ENCODE measurements at regions not wholly inside any gene's neighbourhood (a gene's known extent, or its start where the extent isn't known, plus 50 kb on each side); places are given as distances from the start of the nearest gene placed in this dataset.

DNA sequence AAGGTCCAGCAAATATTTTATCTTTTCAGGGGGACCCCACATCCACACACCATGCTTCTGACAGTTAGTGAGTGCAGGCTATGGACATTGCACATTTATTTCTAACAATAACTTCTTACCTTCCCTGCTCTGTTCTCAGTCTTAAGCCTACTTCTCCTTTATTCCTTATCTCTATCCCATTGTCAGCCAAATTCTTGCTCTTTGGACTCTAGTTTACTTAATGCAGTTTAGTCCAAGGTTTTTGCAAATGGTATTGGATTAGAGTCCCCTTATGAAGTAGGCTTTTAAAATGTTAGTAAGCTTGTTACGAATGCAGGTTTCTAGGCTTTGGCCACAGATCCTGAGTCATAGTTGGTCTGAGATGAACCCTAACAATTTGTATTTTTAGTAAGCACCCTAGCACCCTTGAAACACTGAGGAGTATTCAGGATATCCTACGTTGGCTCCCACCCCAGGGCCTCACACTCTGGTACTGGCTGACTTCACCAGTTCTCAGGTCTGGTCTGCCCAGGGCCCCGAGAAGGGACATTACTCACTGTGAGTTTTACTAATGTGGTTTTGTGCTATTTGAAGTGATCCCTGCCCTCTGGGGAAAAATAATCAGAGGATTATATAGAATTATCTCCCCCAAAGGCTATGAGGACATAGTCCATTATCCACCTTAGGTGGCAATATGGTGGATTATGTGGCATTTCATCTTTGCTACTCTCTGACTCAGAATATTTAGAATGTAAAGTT, 239.5 kb downstream of the TGFB2 start:
- DNase-seq = no peak

DNA sequence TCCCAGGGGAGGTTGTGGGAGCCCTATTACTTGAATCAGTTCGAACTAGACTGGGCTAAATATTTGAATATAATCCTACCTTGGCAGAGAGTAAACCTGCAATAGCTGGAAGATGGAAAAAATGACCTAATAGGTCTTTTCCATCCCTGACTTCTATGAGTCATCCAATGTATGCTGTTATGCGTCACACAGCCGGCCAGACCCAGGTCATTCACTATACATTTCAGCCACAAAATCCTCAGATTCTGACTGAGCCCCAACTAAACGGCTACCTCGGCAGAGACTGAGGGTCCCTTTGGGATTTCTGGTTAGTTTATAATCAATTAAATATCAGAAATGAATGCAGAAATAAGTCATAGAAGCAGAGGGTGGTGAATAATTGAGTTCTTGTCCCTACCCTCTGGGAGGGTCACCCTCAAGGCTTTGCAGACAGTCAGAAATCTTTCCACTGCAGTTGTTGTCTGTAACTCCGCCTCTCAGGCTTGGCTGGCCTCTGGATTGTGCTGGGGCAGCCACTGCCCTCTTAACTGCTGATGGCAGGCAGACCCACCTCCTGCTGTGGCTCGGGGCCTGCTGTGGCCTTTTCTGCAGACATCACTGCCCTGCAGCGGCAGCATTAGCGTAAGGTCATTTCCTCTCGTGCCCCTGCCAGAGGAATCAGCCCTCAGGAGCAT, 240.5 kb downstream of the TGFB2 start:
- DNase-seq = no peak

DNA sequence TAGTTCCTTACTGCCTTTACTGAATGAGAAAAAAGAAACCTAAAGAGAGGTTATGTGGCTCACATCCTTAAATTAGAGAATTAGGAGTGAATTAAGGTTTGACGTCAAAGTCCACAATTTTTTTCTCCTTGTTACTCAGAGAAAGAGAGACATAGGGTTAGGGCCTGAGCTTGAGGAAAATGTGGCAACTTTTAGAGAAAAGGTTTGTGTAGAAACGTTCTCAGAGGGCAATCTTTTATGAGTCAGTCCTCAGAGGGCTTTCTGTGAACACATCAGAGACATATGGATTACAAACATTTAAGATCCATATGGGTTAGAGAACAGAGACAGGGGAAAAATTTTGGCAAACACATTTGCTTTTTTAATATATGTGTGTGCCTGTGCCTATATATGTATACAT, 242.8 kb downstream of the TGFB2 start:
- DNase-seq = no peak

DNA sequence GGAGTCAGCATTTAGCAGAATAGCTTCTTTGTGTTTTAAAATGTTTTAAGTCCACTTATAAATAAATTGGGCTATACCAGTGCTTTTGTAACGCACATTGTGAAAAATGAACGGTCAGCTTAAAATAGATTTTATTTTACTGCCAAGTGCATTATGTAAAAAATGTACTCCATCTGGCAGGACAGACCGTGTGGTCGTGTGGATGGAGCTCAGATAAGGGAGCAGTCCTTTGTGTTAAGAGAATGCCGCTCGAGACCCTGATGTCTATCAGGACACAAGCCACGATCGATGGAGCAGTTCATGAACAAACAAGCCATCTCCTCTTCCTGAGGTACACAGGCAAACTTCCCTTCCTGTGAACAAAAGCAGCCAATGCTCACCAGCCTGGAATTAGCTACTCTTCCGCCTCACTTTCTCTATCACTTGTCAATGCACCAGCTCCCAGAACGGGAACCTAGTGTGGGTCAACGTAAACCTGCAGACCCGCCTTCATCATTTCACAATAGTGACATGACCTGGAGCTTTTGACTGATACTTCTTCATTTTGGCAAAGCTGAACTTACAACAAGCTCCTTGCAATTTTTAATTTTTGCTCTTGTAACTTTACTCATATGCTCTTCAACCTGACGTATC, 243.5 kb downstream of the TGFB2 start:
- no peak for DNase-seq

DNA sequence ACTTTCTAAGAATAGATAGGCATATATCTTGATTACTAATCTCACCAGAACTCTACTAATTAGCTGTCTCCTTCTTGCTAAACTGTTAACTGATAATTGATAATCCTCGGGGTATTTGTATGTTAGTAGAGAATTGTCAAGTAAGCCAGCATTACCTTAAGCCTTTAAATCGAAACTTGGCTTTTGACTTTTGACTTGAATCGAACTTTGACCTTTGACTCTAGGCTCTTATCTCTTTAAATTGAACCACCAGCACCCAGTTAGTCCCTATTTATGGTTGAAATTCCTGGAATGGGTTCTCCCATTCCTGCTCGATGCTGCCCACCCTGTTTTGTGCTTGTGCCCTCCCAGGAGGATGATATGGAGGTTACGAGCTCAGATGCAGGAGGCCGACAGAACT, 244.4 kb downstream of the TGFB2 start:
- no peak for DNase-seq

DNA sequence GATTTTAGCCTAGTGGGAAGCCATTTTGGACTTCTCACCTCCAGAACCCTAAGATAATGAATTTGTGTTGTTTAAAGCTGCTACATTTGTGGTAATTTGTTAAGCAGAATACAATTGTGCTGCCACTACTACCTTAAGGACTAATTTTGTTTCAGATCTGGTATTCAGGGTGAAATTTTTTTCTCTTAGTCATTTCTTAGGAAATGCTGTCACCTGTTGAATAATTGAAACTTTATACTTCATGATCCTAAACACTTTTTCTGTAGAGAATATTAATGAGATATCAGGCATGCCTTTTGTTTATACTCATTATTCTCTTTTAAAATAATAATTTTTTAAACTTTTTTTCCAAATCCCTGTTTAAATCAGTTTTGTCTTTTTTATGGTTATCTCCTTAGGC, 246.8 kb downstream of the TGFB2 start:
- no peak for DNase-seq

DNA sequence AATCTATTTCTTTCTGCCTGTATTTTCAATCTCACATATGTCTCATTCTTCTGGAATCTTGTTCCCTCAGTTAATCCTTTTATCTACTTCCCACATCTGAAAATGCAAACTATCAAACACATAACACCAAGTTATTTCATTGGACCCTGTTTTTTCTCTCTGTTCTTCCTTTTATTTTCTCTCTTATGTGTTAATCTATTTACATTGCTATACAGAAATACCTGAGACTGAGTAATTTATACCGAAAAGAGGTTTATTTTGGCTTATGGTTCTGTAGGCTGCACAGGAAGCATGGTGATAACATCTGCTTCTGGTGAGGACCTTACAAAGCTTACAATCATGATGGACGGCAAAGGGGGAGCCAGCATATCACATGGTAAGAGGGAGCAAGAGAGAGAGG, 247.6 kb downstream of the TGFB2 start:
- no peak for DNase-seq

DNA sequence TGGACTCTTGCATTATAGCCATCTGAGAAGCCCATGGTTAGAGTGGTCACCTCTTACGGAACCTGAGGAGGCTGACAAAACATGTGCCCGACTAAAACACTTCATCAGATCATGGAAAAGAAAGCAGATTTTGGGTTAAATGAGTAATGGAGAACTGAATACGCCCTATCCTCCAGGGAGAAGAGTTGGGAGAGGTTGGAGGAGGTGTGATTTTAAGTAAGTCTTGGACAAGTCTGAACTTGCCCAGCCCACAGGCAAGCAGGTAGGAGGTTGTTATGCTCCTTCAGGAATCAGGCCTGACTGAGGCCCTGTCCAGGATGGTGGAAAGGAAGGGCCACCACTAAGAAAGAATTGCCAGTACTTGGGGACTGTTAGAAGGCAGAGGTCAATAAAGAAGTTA, 255.8 kb downstream of the TGFB2 start:
- DNase-seq = no peak

DNA sequence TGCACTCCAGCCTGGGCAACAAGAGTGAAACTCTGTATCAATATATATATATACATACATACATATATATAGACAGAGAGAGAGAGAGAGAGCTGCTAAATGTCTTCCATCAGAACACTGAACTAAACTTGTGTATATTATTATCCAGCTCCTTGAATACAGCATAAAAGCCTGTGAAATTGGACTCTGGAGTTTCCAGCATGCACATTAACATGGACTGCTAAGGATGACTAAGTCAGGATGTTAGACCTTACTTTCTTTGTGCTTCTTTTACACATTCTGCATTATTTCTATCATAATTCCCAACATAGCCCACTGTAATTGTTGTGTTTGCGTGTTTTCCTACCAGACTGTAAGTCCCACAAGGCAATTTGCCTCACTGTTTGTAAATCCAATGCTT, 259.1 kb downstream of the TGFB2 start:
- DNase-seq = no peak

DNA sequence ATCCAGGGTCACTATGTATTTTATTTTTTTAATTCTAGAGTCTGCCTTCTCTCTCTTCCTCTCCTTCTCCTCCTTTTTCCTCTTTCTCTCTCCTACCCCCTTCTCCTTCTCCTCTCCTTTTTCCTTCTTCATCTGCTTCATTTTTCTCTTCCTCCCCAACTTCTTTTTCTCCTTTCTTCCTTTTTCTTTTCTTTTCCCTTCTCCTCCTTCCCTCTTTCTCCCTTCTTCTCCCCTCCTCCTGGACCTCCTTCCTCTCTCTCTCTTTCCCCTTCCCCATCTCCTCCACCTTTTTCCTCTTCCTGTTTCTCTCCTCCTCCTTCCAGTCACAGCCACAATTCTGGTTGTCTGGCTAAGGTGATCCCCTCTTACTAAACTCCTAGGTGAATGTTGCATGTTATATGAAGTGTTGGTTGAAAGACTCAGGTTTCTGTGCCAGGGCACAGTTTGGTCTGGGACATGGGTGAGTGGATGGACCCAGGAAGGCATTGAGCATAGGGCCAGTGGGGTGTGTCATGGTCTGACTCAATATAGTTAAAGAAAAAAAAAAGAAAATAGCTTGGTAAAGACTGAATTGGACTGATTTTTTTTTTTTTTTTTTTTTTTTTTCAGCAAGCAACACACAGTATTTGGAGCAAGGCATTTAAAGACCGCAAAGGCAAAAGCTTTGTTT, 266.9 kb downstream of the TGFB2 start:
- no peak for DNase-seq

DNA sequence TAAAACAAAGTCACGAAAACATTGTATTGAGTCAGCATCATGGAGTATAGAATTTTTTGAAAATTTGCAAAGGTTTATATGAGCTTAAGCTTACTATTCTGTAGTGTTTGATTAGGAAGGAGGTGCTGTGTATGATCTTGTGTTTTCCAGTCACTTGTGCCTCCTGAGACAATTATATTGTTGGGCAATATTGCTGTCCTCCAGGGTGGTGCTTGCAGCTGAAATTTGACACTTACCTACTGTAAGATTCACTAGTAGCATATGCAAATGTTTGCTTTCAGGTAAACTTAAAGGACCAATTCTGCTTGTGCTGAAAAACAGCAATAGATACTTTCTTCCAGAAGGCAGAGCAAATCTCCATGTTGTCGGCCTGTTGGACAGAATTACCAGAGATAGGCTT, 268.0 kb downstream of the TGFB2 start:
- DNase-seq = no peak

DNA sequence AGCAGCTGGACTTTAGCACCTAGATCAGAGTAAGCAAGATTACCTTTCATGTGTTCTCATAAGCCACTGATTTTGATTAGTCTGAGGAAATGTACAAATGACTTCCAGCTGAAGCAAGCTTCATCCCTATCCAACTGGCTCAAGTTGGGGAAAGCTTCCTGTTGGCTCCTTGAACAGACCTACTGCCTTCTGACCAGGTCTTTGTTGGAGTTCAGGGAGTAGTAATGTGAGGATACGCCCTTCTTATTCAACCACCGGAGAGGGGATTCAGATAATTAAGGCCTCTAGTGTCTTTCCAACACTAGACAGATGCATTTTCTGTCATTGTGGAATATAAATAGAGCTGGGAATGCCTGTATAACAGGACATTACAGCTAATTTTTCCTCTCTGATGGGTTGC, 268.9 kb downstream of the TGFB2 start:
- no peak for DNase-seq

DNA sequence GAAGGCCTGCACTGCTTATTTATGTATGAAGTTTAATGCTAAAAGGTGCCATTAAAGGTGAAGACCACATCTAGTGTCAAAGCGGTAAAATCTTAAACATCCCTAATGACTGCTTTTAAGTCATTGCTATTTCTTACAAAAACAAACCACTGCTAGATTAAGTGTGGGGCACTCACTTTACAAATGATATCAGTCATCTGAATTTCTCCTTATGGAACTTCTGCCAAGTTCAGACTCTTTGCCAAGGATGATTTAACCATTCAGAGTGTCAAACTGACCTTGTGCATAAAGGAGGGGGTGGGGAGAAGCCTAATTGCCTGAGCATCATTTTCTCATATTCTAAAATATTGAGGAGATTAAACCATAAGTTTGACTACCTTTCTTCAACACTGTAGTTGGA, 271.5 kb downstream of the TGFB2 start:
- DNase-seq = no peak

DNA sequence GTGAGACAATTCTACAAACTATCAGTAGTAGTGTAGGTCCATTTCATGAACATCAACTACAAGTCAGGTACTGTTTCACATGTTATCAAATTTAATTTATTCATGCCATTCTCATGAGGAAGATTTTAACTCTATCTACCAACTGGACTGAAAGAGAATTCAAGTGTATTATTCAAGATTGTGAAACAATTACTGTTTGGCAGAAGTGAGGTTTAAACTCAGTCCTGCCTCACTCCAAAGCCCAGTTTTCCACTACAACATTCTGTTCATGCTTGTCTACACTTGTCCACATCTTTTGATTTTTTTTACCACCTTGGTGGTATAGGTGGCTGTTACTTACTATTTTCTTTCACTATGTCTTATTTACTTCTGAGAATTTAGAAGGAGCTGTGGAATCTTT, 272.9 kb downstream of the TGFB2 start:
- DNase-seq = no peak

DNA sequence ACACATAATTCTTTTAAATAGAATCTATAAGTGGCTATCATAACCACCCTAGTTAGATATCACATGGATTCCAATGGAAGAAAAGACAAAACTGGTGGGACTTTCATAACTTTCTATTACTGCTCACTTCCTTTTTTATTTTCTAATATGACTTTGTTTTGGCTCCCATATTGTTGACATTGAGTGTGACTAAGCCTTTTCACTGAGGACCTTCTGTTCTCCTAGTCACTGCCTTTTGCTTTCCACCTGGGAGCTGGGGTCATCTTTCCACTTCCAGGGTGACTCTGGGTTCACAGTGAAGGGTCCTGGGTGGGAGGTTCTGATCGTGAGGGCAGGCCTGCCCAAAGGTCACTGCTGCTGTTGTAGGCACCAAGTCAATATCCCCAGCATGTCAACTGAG, 275.8 kb downstream of the TGFB2 start:
- no peak for DNase-seq

DNA sequence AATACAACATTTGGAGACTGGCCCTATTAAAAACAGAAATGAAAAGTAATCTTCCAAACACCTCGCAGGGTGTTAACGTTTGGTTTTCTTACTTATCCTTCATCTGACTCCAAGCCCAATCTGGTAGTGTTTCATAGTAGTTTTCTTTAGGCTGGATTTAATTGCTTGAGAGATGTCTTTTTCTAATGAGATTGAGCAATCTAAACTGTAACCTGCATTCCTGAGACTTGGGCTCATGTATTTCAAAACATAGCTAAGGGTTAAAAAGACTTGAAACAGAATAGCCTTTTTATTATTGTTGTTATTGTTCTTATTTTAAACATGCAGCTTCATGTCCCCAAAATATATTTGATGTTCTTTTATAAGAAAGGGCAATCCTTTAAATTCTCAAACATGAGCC, 278.9 kb downstream of the TGFB2 start:
- DNase-seq = no peak

DNA sequence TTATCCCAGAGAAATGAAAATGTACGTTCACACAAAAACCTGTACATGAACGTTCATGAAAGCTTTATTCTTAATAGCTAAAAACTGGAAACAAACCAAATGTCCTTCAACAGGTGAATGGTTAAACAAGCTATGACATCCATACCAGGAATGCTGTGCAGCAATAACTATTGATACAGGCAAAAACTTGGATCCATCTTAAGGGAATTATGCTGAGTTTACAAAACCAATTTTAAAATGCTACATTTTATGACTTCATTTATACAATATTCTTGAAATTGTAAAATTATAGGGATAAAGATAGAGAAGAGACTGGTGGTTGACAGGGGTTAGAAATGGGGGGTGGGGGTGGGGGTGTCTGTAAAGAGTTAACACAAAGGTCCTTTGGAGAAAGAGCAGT, 280.3 kb downstream of the TGFB2 start:
- DNase-seq = no peak

DNA sequence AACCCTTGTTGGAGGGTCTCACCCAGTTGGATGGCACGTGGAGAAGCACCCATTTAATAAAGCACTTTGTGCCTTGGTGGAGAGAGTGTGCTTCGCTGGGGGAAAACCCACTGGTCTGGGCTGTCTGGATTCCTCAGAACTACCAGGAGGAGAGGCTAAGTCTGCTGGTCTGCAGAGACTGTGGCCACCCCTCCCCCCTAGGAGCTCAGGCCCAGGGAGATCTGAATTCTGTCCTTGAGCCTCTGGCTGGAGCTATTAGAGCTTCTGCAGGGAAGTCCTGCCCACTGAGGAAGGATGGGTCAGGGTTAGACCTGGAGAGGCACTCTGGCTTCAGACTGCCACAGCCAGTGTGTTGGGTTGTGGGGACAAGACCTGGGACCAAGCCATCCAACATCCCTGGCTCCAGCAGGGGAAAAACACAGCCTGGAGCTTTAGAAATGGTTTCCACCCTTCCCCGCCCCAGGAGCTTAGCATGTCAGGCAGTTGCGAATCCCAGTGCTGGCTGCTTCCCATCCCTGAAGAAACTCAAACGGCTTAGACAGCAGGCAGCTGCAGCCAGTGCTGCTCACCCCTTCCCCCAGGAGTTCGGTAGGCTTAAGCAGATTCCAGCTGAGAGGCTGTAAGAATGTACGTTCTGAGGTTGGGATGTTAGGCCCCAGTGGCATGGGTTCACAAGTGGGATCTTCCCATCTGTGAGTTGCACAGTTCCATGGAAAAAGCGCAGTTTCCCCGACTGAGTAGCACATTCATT, 288.3 kb downstream of the TGFB2 start:
- DNase-seq = no peak

DNA sequence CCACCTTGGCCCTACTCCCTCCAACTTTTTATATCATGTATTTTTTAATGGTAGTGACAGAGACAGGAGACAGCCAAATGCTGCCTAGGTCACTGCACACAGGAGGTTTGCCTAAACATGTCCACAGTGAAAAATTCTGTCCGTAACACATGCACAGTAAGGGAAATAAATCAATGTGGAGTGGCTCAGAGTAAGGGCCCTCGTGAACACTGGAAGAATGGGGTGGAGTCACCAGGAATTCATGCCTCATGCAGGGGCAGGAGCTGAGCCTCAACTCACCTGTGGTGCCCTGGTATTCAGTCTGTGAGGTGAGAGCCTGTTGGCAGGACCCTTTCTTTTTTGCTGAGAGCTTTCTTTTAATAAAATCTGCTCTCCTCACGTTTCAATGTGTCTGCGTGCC, 289.1 kb downstream of the TGFB2 start:
- no peak for DNase-seq

DNA sequence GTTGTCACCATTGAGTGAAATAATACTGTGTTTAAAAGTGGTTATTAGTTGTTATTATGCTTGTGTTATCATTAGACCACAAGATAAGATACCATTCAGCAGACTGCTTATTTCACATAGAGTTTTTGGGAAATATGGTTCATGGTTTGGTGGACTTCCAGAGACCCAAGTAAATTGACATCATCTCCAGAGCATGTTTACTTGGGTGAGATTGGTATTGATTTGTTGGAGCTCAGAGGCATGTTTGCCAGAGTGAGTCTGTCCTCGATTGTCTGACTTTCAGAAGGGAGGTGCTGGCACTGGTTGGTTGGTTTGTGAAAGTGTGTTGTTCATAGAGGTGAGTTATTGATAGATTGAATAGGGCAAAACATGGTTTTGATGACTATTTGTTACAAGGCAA, 291.4 kb downstream of the TGFB2 start:
- no peak for DNase-seq

DNA sequence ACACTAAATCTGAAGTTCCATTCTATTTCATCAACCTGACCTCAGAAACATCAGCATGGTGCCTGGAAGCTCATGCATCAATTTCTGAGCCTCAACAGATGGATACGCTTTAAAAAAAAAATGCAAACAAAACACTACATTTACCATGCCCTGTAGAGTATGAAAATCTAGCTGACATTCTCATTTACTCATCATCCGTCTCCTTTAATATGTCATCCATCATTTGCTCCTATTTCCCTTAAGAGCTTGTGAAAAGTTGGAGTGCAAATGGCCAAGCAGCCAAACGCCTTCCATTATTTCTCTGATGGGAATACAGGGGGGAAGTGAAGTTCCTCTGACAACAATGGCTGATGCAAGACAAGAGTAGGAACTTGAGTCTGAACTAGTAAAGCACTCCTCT, 295.0 kb downstream of the TGFB2 start:
- DNase-seq = no peak

DNA sequence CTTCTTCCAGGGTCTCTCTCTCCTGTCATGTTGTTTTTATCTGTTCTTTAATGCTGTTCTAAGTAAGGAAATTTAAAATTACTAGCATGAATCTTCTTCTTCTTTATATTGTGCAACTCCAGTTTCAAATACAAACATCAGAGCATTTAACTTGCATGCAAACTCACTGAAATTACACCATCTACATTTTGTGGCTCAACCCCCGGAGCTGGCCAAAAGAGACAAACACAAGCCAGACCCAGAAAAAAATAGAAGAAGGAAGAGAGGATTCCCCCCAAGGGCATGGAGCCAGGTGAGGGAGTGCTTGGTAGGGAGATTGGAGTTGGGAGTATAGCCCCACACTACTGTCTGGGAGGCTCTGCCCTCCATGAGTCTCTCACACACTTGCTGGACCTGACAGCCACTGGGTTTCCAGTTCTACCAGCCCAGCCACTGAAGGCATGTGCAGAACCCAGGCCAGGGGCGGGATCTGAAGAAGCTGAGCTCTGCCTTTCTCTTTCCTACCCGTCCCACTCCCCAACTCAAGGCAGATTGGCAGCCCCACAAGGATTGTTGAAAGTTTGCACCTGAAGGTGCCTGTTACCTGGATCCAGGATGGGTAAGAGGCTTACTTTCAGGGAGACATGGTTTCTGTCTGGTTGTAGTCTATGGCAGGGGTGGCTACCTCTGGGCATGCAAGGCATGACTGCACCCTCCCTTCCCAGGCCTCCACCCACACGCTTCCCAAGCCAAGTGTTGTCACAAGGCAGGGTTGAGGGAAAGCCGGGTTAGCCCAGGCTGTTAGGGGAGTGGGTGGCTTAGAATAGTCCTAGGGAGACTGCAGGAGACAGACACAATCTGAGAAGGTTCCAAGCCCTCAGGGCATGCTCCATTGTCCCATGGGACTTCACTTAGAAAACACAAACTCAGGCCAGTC, 297.2 kb downstream of the TGFB2 start:
- no peak for DNase-seq

Measured in bone marrow (tissue), 2 donors.